GM21723 (cell line): ENCODE measurements at regions not wholly inside any gene's neighbourhood (a gene's known extent, or its start where the extent isn't known, plus 50 kb on each side); places are given as distances from the start of the nearest gene placed in this dataset.

ENCODE experiments used
- ATAC-seq: cut with Tn5 transposase; IDR thresholded peaks from one replicate; pipeline ENCODE4 v1.9.1; 2021; ENCODE audit warnings: mild to moderate bottlenecking, moderate library complexity; ENCODE audit not compliant: unreplicated experiment

DNA sequence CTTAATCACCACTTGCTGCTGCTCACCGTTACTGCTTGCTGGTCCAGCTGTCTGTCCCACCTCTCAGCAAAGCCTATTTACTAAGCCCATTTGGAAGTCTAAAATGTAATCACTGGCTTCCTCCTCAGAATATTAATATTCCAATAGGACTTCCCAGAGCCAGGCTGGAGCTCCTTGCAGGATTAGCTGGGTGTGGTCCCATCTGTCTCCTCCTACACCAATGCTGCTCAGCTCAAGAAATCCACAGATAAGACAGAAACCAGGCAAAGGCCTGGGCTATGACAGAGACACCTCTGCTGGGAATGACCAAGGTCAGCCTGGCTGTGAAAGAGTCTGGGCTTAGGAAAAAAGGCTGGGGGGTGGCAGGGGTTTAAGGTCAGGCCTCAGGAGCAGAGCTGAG, 317.8 kb downstream of the BUD13 start:
- no peak for ATAC-seq

DNA sequence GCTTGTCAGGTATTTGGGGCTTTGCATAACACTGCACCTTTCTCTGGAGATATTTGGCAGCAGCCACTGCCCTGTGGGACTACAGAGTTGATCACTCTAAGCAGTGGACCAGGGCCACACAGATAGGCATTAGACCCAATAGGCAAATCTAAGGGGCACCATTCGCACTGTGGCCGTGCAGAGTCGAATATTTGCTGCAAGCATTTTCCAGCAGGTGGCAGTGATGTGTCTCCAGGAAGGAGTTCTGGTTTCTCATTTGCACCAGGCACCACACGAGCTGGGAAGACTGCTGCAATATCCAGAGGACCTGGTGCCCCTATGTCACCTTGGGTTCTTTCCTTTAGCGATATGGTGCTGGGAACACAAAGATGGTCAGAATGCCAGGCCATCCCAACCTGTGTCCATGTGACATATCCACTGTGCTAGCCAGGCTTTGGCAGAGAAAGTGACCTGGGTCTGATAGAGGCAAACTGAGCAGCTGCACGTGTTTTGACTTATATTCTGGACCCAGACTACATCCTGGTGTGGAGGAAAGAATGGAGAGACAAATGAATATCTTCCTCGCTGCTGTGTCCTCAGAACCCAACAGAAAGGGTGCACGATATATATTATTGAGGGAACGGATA, 318.7 kb downstream of the BUD13 start:
- ATAC-seq: no peak

DNA sequence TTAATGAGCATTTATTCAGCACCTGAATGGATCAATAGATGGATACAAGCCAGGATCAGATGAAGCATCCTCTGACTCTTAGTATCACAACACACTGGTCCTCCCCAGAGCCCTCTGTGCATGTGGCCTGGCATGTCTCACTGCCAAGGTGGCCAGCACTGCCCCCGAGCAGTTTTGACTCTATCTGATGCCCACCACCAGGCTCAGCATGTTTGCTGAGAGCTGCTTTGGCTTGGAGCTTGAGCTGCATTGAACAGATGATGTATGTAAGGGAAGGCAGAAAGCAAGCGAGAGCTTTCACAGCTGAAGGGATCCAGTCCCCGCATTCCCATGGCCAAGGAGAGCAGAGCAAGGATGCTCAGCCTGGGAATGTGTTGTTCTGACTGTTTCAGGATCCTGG, 320.3 kb downstream of the BUD13 start:
- ATAC-seq: no peak

DNA sequence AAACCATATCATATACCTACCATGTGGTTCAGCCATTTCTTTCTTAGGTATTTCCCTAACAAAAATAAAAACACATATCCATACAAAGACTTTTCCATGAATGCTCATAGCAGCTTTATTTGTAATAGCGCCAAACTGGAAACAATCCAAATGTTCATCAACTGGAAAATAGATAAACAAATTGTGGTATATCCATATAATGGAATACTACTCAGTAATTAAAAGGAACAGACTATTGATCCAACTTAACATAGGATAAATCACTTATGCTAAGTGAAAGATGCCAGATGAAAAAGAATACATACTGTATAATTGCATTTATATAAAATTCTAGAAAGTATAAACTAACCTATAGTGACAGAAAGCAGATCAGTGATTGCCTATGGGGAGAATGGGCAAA, 323.3 kb downstream of the BUD13 start:
- no peak for ATAC-seq

DNA sequence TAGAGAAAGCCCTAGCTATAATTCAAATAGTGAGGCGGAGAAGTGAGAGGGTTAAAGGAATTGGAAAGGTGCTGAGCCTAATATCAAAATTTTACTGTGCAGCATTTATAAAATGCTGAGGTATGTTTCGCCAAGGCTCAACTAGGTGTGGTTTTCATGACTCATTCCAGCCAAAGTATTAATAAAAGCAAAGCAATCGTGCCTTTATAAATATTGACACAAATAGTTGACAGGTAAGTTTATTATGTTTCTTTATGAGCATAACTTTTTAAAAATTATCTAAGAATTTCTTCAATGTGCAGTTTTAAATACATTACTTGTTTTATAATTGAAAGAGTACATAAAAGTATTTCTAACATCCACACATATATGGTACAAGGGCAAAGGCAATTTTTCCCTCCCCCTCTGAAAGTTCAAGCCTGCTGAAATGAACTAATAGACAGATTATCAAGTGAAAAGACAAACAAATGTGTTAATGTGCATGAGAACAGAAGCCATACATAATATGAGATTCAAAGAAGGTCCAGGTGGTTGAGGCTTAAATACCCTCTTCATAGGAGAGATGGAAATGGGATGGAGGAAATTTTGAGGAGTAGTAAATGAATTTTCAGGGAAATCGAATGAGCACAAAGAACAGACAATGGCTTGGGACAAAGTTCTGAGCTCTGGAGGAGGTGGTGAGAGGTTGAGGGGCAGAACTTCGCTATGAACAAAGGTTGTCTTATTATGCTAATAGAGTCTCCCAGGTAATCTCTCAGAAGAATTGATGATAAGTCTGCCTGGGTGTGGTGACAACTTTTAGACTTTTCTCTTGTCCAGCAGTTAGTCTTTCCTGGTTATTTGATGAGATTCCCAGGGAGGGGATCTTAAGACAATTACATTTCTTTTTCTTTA, 326.5 kb downstream of the BUD13 start:
- no peak for ATAC-seq

DNA sequence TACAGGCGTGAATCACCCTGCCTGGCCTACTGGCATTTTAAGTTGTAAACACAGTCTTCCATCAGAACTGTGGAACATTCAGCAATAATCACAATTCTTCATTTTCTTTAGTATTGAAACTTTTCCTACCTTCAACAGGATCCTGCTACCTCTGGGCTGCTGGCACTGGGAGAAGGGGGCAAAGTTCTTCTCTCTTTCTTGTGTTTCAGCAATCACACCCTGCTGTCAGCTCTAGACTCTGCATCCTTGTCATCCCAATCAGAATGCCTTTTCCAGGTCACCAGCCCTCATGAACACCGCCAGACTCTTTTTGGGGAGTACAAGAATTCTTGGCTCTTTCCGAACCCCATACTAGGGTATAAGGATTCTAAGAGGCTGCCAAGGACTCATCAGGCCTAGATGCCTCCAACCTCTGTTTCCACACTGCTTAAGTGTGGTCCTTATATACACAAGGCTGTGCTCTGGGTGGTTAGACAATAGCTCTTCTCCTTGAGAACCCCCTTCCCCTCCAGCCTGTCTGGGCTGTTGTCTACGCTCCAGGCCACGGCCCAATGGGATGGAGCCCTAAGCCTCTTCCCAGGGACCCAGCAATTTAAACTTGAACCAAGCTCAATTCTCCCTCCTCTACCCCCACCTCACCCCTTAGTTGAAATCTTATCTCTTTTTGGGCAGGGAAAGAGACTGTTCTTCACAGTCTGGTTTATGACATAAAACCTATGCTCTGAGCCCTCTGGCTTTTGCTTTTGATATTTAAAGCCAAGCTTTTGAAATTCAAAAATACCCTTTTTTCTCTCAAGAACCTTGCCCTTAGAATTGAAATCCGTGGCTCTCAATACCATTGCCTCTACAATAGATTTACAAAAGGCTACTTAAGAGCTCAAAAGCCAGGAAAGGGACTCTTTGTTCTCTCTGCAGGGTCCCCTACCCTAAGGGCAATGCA, 327.4 kb downstream of the BUD13 start:
- no peak for ATAC-seq

DNA sequence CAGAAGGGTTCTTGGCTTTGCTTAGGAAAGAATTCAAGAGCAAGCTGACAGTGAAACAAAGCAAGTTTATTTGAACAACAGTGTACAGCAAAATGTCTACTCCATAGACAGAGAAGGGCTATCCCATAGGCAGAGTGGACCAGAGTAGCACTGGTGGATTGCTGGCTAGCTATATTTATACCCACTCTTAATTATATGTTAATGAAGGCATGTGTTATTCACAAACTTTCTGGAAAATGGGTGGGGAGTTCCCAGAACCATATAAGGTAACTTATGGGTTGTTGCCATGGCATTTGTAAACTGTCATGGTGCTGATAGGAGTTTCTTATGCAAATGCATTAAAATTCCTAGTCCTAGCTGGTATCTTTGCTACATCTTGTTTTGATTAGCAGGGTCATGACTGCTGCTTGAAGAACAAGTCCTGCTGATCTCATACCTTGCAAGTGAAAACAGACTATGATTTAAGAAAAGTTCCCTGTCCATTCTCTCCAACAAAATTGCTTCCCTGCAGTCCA, 330.5 kb downstream of the BUD13 start:
- no peak for ATAC-seq

DNA sequence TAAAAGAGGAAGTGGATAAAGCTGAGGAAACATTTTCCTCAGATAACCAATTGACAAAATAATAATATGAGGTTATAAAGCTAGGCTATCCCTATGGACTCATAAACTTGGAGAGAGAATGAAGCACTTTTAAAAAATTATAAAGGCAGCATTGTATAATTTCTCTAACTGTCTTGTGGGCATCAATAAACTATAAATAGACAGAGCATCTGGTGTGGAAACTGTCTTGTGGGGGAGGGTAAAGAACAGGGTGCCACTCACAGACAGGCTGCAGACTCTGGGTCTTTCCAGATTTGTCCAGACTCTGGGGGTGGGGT, 333.5 kb downstream of the BUD13 start:
- ATAC-seq: no peak

DNA sequence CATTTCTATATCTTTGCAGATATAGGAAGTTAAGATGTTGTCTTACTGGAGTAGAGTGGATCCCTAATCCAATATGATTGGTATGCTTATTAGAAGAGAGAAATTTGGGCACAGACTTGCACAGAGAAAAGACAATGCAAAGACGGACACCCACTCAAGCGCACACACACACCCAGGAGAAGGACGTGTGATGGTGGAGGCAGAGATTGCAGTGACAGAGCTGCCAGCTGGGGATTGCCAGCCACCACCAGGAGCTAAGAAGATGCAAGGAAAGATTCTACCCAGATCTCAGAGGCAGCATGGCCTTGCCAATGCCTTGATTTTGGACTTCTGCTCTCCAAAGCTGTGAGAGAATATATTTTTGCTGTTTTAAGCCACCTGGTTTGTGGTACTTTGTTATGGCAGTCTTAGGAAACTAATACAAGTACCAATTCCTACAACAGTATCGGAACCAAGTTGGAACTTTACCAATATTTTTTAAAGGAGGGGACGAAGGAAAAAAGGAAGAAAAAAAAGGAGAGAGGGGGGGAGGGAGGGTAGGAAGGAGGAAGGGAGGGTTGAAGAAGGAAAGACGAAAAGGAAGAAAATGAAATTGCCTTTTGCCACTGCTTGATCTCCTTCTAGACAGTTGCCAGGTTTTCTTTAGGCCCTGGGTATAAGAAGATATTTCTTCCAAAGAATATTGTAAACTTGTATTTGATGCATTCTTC, 334.0 kb downstream of the BUD13 start:
- no peak for ATAC-seq

DNA sequence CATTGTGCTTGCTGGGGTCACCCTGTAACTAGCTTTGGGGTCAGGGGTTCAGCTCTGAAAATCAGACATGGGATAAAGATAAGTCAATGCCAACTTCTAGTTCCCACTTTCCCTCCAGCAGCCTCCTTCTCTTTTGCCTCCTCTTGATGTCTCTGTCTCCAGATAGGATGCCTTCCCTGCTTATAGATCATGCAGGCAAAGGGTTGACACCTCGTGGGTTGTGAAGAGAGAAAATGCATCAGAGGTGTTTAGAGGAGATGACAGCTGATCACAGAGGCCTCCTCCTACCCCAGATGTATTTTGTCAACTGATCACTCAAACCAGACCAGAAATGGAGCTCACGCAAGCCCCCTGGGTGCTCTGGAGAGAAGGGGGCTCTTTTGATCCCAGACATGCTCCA, 337.8 kb downstream of the BUD13 start:
- ATAC-seq: no peak

DNA sequence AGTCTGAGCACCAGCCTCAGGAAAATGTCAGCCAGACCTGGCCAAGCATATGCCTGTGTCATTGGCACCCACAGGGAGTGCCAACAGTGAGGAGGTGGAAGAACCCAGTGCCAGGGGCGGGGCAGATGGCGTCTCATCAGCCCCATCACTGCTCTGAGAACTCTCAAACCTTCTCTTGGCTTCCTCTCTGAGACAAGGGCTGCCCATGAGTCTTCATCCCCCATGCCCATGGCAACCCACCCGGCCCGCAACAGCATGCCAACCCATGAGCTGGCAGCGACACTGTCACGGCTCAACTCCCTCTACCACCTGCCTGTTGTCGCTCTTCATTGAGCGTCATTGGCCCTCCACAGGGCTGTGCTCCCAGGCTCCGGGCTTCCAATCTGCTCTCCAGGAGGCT, 340.5 kb downstream of the BUD13 start:
- no peak for ATAC-seq

DNA sequence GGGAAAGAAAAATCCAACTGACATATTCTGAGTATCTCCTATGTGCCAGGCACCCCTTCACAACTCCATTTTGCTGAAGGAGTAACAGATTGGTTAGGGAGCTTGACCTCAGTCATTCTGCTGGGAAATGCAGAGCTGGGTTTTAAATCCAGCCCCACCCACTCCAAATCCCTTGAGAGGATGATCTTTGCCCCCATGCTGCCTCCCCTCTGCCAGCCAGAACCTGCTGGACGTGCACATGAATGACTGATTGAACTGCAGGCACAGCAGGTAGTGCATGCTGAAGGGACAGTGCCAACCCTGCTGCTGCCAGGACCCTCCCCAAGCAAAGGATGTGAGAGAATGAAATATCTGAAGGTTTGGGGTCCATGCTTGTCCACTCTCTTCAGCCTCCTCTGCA, 340.9 kb downstream of the BUD13 start:
- ATAC-seq: no peak

DNA sequence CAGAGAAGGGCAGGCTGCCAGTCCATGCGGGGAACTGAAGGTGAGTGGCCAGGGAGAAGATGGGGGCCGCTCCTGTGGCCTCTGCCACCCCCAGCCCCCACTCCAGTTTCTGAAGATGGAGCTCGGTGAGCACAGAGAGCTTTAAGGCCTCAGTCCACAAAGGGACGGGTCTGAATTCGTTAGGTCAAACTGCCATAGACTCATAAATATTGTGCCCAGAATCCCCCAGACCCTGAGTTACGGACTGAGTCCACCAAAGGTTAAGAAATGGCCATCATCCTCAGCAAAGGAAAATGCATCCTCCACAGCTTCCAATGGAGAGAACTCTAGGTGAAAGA, 344.2 kb downstream of the BUD13 start:
- no peak for ATAC-seq

DNA sequence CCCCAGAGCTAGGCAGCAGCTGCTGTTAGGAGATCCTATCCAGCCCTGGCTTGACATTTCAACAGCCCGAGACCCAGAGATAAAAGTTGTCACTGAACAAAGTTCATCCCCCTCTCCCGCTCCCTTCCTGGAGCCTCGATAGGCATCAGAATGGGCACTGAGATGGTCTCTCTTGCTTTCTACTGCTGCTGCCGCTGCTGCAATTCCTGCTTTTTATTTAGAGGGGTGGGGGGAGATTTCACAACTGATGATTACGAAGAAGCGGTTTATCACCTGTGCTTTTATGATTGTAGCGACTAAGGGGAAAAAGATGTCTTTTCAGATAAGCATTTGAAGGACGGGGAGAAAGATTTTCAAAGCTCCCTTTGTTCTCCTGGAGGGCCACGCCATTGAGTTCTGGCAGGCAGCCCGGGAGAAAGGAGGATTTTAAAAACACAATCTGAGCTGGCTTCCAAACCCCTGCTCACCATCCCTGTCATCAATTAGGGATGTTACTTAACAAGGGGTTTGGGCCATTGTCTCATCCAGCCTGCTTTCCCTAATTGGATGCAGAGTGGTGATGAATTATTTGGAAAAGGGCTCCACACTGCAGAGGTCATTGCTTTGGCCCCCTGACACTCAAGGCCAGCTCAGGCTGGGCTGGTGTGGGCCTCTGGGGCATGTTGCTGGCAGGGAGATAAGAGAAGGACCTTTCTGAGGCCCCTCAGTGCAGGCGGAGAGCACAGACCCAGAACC, 344.7 kb downstream of the BUD13 start:
- ATAC-seq: no peak

DNA sequence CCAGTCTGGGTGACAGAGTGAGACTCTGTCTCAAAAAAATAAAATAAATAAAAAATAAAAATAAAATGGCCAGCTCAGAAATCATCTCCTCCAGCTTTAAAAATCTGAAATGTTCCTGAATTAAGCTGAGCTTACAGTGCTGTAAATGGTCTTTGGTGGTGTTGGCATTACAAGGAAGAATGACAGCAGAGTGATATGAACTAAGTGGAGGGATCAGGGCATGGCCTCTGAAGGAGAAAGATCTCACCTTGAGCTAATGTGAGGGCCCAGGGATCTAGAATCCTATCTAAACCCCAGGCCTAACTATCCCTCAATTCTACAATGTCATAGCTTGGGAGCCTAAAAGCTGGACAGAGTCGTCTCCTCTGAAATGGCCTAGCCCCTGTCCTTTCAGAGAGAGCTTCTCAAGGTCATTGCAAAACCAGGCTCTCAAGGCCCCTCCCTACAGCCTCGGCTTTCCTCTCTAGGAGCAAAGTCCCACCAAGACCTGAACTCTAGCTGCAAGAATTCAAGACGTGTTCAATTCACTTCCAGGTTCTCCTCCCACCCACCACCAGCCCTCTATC, 345.4 kb downstream of the BUD13 start:
- no peak for ATAC-seq

DNA sequence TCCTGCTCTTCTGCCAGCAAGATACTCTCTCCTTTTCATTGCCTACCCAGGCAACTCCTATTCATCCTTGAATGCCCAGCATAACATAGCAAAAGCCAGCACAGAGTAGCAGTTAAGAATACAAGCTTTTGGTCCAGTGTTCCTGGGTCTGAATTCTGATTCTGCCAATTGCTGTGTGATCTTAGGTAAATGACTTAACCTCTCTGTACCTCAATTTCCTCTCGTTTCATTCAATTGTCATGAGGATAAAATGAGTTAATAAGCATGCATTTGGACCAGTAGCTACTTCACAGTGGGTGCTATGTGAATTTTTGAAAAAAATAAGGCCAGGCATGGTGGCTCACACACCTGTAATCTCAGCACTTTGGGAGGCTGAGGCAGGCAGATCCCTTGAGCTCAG, 346.0 kb downstream of the BUD13 start:
- ATAC-seq: no peak

DNA sequence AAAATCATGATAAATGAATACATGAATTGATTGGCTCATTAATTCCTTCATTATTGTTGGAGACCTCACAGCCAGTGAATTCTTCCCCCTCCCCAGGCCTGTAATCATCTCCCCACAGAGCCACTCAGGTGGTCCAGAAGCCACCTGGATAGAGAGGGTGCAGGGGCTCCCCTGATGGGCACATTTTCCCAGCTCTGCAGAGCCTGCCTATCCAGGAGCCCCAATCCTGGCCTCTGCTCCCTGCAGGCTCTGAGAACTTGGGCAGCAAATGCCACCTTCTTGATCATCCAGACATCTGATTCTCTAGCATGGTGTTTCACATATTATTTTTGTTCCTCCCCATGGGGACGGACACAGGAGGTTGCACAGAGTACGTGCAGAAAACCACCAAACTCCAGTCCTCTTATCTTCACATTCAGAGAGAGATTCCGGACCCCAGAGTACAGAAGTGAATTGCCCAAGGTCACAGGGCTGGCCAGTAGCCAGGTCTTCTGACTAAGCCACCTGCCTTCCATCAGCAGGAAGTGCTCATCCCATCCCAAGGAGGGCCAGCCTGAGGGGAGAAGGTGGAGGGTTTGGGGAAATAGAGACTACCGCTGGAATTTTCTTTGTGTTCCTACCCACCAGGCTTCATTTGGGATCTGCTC, 348.0 kb downstream of the BUD13 start:
- ATAC-seq: no peak

DNA sequence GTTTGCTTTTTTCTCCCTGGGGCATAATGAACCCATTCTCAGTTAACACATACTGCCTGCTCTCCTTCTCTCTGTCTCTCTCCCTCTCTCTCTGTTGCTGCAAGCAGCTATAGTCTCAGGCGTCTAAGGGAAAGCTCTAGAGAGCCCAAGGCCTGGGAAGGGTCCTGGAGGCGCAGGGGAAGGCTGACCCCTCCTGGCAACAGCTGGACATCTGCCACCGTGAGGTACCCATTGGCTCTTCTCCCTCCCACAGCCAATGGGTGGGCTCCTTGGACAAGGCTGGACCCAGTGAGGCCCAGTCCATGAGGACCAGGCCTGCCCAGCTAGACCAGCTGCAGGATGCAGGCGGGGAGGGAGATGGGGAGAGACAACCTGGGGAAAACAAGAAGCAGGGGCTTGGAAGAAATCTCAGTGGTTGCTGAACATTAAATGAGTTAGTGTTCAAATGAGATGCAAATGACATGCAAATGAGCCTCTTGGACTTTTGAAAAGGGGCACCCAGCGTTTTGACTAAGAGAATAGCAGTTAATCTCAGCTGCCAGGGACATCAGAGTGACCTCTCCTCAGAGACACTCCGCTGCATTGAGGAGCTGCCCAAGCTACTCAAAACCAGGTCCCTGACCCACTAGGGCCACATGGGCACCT, 349.7 kb downstream of the BUD13 start:
- no peak for ATAC-seq

DNA sequence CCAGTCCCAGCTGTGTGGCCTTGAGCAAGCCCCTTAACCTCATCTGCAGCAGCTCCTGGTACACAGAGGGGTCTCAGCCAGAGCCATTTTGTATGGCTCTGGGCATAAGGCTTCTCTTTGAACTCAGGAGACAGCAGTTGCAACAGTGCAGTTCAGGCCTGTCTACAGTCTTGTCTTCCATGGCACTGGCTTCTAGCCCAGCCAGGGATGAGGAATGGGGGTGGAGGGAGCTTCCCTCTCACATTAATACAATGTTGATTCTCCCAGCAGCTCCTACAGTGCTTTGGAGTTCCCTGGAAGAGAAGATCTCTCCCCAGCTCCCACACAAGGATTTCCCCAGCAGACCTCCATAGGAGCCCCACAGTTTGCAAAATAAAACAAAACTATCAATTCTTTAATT, 350.2 kb downstream of the BUD13 start:
- no peak for ATAC-seq
